ENCODE measurements at regions not wholly inside any gene's neighbourhood (a gene's known extent, or its start where the extent isn't known, plus 50 kb on each side); places are given as distances from the start of the nearest gene placed in this dataset.

DNA sequence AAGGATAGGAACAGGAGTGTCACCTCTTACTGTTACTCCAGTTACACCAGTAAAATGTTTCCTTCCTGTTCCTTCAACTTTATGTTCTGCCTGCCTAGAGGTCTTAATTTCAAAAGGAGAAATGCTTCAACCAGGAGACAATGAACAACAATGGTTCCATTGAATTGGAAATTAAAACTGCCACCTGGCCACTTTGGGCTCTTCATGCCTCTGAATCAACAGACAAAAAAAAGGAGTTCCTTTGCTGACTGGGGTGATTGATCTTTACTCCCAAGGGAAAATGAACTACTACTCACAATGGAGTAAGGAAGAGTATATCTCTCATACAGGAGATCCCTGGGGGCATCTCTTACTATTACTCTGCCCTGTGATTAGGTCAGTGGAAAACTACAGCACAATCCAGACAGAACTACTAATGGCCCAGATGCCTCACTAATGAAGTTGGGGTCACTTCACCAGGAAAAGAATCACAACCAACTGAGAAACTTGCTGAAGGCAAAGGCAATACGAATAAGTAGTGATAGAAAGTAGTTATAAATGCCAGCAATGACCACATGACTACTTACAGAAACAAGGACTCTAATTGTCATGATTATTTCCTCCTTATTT is 76.6 kb upstream of the PRDX6 start:
- DNase-seq (ENCODE audit: low read depth): no peak

DNA sequence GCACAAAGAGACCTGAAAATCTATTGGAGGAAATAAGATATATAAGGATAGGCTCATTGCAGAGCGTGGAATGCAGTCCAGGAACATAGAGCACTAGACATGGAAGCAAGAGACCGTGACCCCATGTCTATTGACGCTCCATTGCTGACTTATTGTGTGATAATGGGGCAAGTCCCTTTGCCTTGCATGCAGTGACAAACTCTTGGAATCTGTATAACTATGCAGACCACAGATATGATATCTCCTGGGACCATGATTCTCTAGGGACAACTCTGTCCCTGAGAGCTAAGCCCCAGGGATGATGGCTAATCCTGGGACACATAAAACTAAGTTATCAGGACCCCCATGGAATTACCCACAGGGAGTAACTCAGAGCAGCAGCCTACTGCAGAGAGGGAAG is 73.1 kb upstream of the PRDX6 start:
- no peak for DNase-seq (ENCODE audit: low read depth)

DNA sequence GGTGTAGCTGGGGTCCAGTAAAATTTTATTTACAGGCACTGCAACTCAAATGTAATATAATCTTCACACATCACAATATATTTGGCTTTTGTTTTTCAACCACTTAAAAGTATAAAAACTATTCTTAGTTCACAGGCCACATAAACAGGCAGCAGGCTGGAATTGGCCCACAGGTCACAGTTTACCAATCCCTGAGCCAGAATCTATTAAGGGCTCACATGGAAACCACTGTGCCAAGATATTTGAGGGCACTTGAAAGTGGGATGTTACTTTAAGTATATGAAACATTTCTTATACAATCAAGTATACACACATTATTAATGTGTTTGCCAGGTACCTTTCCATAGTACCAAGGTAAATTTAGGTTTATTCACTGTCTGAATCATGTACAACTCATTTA is 71.9 kb upstream of the PRDX6 start:
- DNase-seq (ENCODE audit: low read depth): no peak

DNA sequence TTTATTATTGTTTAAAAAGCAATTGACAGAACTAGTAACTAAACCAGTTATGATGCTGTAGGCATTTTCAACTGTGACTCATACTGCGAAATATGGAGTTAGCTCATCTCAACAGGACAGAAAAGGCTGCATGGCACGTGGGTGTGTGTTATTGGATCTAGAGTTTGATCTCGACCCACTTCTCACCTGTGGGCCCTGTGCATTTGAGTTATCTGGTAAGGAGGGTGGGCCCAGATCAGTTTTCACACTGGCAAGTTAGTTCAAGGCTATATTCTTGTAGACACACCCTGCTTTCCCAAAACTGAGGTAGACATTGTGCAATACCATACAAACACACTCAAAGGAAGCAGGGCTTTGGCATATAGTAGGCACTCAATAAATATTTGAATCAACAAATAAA is 71.3 kb upstream of the PRDX6 start:
- DNase-seq (ENCODE audit: low read depth): no peak

DNA sequence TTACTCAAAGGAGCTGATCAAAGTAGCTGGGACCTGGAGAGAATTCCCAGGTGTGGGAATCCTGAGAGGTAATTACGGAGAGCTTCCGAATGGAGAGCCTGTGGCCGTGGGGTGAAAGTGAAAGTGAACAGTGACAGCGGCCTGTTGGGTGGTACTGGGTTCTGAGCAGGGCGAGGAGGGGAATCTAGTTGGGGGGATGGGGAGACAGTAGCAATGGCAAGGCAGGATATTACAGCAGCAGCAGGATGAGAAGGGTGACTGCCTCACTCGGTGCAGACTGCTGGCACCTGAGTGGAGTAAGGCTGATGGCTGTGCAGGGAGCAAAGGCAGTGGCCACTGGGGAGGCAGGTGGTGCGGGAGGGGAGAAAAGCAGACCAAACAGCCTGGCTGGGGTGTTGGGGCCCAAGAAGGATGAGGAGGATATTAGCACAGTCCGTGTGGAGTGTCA is 70.3 kb upstream of the PRDX6 start:
- DNase-seq (ENCODE audit: low read depth): no peak

DNA sequence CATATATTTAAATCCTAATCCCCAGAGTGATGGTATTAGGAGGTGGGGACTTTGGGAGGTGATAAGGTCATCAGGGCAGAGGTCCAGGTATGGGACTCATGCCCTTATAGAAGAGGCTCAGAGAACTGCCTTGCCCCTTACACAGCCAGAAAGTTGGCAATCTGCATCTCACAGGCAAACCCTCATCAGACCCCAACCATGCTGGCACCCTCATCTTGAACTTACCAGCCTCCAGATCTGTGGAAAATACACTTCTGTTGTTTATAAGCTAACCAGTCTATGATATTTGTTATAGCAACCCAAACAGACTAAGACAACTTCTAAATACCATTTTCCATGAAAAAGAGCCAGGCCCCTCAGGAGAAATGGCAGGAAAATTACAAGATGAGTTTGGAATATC is 69.3 kb upstream of the PRDX6 start:
- DNase-seq (ENCODE audit: low read depth): no peak

DNA sequence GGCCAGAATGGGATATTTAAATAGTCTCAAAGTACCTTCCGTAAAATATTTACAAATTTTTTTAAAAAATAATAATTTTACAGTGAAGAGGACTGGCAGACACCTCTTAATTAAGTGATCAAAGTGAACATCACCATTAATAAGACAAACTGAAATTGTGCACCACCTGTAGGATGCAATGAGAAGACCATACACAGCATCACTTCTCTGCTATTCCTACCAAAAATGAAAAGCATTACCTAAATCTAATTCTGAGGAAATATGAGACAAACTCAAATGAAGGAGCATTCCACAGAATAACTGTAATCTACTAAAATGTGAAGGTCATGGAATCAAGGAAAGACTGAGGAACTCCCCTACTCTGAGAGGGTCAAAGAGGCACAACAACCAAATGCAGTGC is 68.2 kb upstream of the PRDX6 start:
- DNase-seq (ENCODE audit: low read depth): no peak

DNA sequence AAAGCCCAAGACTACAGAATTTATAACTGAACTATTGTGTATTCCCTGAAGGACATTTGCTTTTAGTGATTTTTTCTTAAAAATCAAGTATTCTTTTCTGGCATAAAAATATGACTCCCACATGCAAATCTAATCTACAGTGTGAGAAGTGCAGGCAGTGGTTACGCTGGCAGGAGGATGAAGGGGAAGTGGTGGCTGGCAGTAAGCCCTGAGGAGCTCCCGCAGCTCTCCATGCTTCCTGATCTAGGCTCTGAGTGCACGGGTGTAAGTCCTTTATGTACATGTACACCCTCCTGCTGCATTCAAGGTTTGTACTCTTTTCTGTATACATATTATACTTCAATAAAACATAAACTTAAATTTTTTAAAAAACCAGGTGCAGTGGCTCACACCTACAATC is 67.5 kb upstream of the PRDX6 start:
- DNase-seq (ENCODE audit: low read depth): no peak

DNA sequence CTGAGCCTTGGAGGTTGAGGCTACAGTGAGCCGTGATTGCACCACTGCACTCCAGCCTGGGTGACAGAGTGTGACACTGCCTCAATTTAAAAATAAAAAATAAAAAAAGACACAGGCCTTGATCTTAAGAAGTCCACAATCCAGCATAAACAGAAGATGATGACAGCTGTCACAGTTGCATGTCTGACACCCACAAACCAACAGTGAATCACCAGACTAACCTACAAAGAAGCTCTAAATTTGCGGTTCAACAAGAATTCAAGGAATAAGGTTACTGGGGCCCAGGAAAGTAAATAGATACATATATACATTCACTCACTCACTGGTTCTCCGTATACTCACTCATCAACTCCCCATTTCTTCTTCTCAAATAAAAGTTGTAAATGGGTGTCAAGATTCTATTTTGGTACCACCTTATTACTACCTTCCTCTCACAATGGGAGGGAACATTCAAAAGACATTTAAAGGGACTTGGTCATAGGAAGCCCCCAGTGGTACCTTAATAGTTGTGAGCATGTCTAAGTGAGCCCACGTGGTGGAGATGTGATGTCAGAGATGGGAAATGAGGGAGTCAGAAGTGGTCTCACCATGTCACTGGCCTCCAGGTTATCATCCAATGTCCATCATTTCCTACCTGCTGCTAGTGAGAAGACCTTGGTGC is 66.9 kb upstream of the PRDX6 start:
- no peak for DNase-seq (ENCODE audit: low read depth)

DNA sequence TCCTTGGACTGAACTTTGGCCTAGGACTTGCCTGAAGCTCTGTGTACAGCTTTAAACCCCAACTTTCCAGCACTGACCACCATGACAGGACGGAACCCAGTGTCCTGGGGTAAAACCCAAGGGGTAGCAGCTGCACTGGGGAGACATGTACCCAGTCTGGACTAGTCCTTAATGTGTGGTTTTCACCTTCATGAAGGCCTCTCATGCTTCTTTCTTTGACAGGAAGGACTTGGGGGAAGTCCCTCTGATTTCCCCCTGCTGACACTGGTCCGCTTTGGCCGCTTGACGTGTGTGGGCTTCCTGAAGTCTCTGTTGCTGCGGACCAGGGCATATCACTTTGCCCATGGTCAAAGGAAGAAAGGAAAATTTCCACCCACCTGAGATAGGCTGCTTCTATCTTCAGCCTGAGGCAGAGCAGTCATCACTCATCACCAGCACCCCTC is 66.3 kb upstream of the PRDX6 start:
- no peak for DNase-seq (ENCODE audit: low read depth)

DNA sequence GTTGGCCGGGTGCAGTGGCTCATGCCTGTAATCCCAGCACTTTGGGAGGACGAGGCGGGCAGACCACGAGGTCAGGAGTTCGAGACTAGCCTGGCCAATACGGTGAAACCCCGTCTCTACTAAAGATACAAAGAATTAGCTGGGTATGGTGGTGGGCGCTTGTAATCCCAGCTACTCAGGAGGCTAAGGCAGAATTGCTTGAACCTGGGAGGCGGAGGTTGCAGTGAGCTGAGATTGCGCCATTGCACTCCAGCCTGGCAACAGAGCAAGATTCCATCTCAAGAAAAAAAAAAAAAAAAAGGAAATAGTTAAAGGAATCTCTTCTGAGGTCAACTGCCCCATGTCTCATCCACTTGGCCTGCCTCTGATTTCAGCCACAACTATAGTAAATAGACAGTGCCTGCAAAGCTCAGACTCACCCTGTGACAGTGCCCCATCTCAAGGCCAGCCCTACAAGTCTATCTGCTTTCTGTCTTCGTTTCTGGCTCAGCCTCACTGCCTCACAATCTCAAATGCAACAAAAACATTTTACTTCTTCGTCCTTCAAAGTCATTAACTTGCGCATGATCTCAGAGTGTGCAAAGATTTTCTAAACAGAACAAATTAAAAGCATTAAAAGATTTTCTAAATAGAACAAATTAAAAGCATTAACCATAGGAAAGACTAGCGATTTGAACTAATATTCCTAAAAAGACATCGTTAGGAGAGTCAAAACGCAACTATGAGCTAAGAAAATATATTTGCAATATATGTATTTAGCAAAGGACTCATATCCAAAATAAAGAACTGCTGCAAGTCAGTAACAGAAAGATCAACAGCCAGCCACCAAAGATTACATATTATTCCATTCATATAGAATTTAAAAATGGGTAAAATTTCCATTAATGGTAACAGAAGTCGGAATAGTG is 65.0 kb upstream of the PRDX6 start:
- peak; percentile 55 for DNase-seq (ENCODE audit: low read depth)

DNA sequence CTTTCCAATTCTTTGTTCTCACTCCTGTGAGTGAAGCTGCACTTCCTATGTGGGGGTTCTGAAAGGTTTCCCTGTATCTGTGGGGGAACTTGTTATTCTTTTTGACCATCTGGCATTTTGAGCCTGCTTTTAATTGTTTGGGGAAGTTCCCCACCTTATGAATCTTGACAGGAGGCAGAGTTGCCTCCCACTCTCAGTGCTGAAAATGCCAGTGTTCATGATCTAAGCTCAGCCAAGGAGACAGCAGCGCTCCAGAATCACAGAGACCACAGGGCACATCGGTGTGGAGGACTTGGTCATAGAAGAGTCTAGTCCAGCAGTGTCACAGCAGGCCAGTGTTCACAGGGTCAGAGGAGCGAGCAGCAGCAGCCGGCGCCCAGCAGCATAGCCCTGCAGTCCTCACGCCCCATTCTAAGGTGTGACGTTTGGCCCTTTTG is 63.8 kb upstream of the PRDX6 start:
- DNase-seq (ENCODE audit: low read depth): no peak

DNA sequence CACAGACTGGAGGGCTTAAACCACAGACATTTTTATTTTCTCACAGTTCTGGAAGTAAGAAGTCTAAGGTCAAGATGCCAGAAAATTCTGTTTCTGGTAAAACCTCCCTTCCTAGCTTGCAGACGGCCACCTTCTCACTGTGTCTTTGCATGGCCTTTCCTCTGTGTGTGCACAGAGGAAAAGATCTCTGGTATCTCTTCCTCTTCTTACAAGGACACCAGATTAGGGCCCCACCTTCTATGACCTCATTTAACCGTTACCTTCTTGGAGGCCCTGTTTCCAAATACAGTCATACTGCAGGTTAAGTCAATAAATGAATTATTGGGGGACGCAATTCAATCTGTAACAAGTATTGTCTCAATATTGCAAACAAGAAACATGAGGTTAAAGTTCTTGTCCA is 63.0 kb upstream of the PRDX6 start:
- no peak for DNase-seq (ENCODE audit: low read depth)

DNA sequence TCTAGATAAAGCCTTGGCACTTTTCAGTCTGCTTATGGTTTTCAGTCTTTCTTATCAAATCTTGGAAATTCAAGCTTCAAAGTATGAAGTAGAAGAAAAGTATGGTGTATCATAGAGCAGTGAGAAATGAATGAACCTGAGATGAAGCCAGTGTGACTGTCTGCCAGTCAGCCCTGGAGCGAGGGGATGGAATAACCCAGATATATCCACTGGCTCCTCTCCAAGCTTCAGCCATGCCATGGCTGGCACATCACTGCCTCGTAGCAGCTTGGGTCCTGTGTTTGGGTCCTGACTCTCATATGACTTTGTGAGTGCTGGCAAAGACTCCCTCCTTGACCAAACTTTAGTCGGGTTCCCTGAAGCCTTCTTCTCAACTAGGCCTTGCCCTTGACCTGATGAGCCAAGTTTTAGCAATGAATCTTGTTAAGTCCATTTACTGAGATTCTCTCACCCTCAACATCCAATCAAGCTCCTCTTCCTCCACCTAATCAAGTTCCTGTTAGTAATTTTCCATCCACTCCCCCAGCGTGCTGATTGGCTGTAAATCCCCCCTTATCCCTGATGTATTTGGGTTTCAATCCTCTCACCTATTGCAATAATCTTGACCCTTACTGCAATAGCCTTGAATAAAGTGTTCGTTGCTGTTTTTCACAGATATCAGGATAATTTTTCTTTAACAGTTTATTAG is 62.5 kb upstream of the PRDX6 start:
- no peak for DNase-seq (ENCODE audit: low read depth)

DNA sequence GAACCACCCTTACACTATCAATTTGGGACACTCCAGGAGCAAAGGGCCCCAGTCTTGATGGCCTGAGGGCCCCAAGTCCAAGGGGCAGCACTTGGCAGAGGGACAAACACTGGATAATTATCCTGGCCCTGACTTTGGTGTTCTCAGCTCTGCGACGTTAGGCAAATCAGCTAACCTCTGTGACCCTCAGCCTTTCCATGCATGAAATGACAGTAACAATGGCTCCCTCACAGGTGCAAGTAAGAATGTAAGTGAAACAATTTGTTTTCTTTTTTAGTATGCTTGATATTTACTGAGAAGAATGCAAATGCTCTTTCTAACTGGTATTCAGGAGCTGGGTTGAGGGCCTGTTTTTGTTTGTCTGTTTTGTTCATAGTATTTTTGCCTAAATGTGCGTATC is 61.6 kb upstream of the PRDX6 start:
- DNase-seq (ENCODE audit: low read depth): no peak

DNA sequence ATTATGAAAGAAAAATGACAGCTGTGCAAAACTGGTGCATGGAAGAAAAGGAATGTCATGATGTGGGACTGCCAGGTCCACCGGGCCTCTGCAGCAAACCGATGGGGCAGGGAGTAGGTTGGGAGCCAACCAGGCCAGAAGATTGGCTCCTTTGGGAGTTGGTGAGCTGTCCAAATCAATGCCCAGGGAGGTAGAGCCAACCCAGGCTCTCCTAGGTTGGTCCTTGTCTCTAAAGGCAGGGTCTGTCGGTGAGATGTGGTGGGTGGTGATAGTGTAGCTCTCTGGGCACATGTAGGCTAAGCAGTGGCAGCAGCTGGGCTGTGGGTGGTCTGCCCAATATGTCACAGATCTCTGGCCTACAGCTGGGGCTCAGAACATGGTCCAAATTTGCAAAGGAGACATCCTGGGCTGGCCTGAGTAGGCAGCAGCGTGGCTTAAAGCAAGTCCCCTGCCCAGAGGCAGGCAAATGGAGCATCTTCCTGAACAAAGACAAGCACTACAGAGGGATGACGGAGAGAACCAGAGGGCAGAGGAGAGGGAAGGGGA is 61.2 kb upstream of the PRDX6 start:
- DNase-seq (ENCODE audit: low read depth): no peak

DNA sequence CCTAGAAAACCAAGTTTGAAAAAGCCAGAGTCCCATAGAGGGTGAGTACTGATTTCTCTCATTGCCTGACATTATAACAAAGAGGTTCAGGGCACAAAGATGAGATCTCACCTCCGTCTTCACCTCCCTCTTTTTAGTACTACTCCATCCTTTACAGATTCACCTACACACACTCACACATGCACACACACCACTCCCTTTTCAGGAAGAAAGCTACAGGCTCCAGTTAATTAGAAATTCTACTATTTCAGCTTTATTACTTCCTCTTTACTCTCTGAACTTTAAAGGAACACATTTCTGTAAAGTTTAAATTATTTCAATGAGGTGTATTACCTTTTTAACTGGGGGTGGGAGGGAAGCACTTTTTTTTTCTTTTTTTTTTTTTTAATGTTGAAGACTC is 59.6 kb upstream of the PRDX6 start:
- no peak for DNase-seq (ENCODE audit: low read depth)

DNA sequence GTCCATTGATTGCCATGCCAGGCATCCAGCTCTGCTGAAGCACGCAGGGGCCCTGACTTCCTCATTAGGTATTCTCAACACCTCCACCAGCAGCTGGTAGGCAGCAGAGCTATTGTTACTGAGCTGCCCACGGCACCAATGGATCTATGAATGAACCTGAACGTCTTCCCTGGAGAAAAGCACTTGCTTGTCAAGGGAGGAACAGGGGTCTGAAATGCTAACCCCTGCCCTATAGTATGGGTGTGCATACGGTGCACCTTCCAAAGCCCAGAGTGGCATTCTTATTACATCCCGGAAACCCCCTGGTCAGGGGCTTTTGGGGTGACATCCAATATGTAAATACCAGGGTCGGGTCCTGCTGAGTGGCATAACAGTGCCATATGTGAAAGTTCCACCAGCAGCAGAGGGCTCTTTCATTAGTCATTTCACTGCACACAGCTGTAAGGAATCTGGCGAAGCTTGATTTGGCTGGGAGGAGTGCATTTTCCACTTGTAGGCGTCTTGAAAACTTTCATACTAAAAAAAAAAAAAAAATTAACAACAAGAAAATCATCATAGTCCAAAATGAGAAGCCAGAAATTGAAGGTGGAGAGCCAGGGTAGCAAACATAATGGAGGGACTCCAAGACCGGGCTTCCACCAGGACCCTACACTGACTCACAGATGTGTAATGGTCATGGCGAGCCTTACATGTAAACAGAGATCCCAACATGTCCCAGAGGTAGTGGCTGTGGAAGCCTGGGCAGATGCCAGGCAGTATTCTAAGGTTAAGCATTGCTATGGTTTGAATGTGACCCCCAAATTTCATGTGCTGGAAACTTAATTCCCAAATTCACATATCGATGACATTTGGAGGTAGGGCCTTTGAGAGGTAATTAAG is 58.8 kb upstream of the PRDX6 start:
- no peak for DNase-seq (ENCODE audit: low read depth)

DNA sequence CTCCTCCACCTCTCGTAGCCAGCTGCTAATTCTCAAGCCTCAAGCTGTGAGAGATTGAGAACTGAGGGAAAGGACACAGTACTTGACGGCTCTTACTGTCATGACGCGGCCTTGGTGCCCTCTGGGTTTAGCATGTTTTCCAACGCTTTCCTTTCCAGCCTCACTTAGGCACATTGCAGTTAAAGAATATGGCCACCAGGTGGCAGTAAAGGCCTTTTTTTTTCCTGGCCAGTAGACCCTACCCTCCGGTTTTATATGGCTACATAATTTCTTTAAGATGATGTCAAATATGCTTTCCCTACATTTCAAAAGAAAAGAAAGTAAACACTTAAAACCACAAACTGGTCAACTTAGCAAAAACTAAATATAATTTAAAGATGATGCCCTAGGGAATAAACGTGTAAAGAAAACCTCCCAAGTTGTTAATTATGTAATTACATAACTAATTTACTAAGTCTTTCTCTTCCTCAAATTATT is 56.8 kb upstream of the PRDX6 start:
- DNase-seq (ENCODE audit: low read depth): peak; percentile 75

DNA sequence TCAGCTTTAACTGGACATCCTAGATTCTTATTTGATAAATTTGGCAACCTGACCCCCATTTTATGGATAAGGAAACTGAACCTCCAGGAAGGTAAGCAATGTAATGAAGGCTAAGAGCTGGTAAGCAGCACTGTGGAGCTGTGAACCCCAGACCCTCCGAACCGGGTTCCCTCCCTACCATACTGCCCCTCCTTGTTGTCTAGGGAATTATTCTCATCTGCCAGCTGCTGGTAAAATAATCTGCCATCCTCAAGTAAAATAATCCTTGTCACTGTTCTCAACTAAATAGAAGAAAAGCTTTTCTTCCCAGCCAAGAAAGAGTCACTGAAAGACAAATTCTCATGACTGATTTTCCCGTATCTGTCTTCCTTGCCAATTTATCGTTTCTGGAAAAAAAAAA is 55.8 kb upstream of the PRDX6 start:
- no peak for DNase-seq (ENCODE audit: low read depth)

DNA sequence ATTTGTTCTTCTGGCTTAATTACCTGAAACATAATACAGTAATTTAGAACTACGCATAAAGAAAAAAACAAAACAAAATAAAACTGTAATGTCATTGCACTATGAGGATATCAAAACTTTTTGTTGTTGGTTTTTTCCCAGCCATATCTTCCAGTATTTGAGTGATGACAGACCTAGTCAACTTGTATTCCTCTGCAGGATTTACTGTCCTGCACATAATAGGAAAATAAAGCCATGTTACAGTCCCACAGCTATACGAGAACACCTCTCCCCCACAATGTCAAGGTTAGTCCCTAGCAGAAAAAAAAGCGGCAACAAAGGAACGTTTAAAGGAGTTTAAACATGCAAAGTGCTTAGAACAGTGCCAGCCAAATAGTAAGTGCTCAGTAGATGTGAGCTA is 55.3 kb upstream of the PRDX6 start:
- DNase-seq (ENCODE audit: low read depth): no peak

All from fibroblast of the conjunctiva (primary cell).